MM.1S (cell line): ENCODE measurements at regions not wholly inside any gene's neighbourhood (a gene's known extent, or its start where the extent isn't known, plus 50 kb on each side); places are given as distances from the start of the nearest gene placed in this dataset.

Experiments
- CTCF ChIP-seq: fragments of 300-600 bp; sonication (generic); IDR thresholded peaks from 2 replicates; pipeline ENCODE4 v1.5.1; 2016; ENCODE audit warnings: antibody characterized with exemption, low read length, mixed read lengths
- EZH2phosphoT487 ChIP-seq: fragments of 300-600 bp; sonication (generic); IDR thresholded peaks from 2 replicates; pipeline ENCODE4 v1.6.1; 2018; ENCODE audit warnings: antibody characterized with exemption, low read length

GRCh38 chr20:12012241-12013222 is 94.8 kb downstream of the BTBD3 start:
- peak; percentile 100 for TF ChIP-seq CTCF
- TF ChIP-seq EZH2phosphoT487 = no peak
